ENCODE measurements at regions not wholly inside any gene's neighbourhood (a gene's known extent, or its start where the extent isn't known, plus 50 kb on each side); places are given as distances from the start of the nearest gene placed in this dataset.

GRCh38 chr13:107223867-107224266, 655.9 kb upstream of the ARGLU1 start:
- no peak for DNase-seq

GRCh38 chr13:107222597-107222996, 654.7 kb upstream of the ARGLU1 start:
- DNase-seq: no peak

GRCh38 chr13:107220245-107220644, 652.3 kb upstream of the ARGLU1 start:
- no peak for DNase-seq

- DNase-seq: no peak
These were observed 649.3 kb upstream of the ARGLU1 start for GRCh38 chr13:107217251-107217650.

- no peak for DNase-seq
These were observed 648.3 kb upstream of the ARGLU1 start for GRCh38 chr13:107216046-107216755.

GRCh38 chr13:107211073-107211472, 643.1 kb upstream of the ARGLU1 start:
- peak; percentile 100 for DNase-seq

- DNase-seq: peak; percentile 100
These were observed 642.7 kb upstream of the ARGLU1 start for GRCh38 chr13:107210723-107211030.

- DNase-seq: no peak
These were observed 642.1 kb upstream of the ARGLU1 start for GRCh38 chr13:107209824-107210722.

GRCh38 chr13:107208889-107209288, 641.0 kb upstream of the ARGLU1 start:
- DNase-seq: no peak

GRCh38 chr13:107205318-107206104, 637.6 kb upstream of the ARGLU1 start:
- DNase-seq: peak; percentile 64

GRCh38 chr13:107203146-107203847, 635.4 kb upstream of the ARGLU1 start:
- no peak for DNase-seq

GRCh38 chr13:107202371-107203023, 634.6 kb upstream of the ARGLU1 start:
- DNase-seq: no peak

- no peak for DNase-seq
These were observed 632.6 kb upstream of the ARGLU1 start for GRCh38 chr13:107200491-107200890.

GRCh38 chr13:107192289-107192688, 624.4 kb upstream of the ARGLU1 start:
- peak; percentile 85 for DNase-seq

GRCh38 chr13:107190065-107190464, 622.1 kb upstream of the ARGLU1 start:
- no peak for DNase-seq

GRCh38 chr13:107185889-107186288, 618.0 kb upstream of the ARGLU1 start:
- DNase-seq: no peak

GRCh38 chr13:107170270-107170931, 602.5 kb upstream of the ARGLU1 start:
- DNase-seq: peak; percentile 77

GRCh38 chr13:107157271-107157670, 589.3 kb upstream of the ARGLU1 start:
- no peak for DNase-seq

GRCh38 chr13:107144432-107144831, 576.5 kb upstream of the ARGLU1 start:
- DNase-seq: no peak

- no peak for DNase-seq
These were observed 573.8 kb upstream of the ARGLU1 start for GRCh38 chr13:107141767-107142166.

- DNase-seq: no peak
These were observed 571.1 kb upstream of the ARGLU1 start for GRCh38 chr13:107139006-107139405.

GRCh38 chr13:107138486-107138885, 570.5 kb upstream of the ARGLU1 start:
- DNase-seq: no peak
